GM18868 (cell line): ENCODE measurements at regions not wholly inside any gene's neighbourhood (a gene's known extent, or its start where the extent isn't known, plus 50 kb on each side); places are given as distances from the start of the nearest gene placed in this dataset.
"Not testable (repeated sequence)": the region's sequence is repeated elsewhere in the genome, so short reads cannot be mapped to it uniquely, and the experiment has no call there.

Source experiments
- ATAC-seq: cut with Tn5 transposase; IDR thresholded peaks from one replicate; pipeline ENCODE4 v1.9.1; 2021; ENCODE audit warnings: mild to moderate bottlenecking, moderate library complexity; ENCODE audit not compliant: unreplicated experiment

DNA sequence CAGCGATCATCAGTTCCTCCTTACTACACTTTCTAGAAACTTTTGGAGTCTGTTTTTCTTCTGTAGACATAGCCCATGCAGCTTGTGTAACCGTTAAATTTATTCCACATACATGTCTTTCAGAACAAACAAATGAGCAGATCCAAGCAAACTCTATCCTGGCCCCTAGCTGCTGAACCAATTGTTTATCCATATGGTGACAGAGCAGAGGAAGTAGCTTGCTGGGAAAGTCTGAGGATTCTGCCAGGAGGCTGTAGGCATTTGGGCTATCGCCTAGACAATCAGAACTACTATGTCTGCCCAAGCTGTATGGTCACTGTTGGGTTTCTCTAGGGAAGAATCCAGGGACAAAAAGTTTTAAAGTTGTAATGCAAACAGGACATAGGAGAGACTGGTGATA lies 343.7 kb downstream of the SPRY2 start:
- ATAC-seq: no peak

GRCh38 chr13:79995334-79995733 lies 345.6 kb downstream of the SPRY2 start:
- ATAC-seq: no peak

DNA sequence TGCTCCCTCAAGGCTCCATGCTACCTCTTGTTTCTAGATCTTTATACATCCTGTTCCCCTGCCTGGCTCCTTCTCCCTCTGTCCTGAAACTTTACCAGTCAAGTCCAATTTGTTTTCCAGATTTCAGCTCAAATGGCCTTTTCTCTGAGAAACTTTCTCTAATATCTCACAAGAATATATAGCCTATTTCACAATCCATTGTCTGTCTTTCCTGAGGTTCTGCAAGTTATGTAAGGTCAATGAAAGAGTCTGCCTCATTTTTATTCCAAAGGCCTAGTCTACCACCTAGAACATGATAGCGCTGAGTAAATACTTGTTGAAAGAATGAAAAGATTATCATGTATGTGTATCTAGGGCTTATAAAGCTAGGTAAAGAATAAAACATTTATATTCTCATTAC lies 348.8 kb downstream of the SPRY2 start:
- ATAC-seq: no peak

GRCh38 chr13:79990048-79990447 lies 350.9 kb downstream of the SPRY2 start:
- ATAC-seq: no peak

- no peak for ATAC-seq
Measured at GRCh38 chr13:79989217-79989661, 351.7 kb downstream of the SPRY2 start.

DNA sequence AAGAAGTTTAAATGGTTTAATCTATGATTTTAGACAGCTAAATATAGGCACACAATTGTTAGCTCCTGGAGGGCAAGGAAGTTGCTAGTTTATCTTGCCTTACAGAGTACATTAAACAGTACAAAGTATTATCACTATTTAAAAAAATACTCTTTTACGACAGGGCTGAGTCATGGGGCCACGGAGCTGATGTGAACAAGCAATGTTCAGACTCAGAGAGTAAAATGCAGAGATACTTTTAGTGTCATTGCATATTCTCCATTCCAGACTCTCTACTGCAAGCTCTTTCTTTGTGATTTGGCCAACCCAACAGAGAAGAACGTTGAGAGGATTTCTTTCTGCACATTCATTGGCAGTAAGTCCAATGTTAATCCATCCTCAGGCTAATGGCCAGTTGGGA lies 352.4 kb downstream of the SPRY2 start:
- ATAC-seq: no peak

GRCh38 chr13:79987761-79988160 lies 353.2 kb downstream of the SPRY2 start:
- ATAC-seq: no peak

- ATAC-seq: no peak
Measured at GRCh38 chr13:79987323-79987722, 353.6 kb downstream of the SPRY2 start.

- ATAC-seq: no peak
Measured at GRCh38 chr13:79986890-79987289, 354.0 kb downstream of the SPRY2 start.

- ATAC-seq: not testable (repeated sequence)
Measured at GRCh38 chr13:79974935-79975650, 365.8 kb downstream of the SPRY2 start.

DNA sequence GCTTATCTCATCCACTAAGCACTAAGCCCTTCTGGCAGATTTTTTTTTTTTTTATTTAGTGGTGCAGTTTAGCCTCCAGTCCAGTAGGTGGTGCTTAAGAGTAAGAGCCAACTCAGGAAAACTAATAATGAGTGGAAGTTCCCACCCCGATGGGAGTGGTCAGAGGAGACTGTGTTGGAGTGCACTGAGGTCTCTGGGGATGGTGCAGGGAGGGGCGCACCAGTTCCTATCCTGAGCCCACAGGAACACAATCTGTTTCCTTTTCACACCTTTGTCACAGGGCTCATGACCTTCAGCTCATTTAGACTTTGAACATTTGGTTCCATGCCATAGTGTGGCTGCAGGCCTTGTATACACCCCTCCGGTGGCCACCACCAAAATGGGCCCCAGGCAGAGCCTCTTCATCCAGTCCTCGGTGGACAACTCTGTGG lies 367.4 kb downstream of the SPRY2 start:
- peak; percentile 93 for ATAC-seq

DNA sequence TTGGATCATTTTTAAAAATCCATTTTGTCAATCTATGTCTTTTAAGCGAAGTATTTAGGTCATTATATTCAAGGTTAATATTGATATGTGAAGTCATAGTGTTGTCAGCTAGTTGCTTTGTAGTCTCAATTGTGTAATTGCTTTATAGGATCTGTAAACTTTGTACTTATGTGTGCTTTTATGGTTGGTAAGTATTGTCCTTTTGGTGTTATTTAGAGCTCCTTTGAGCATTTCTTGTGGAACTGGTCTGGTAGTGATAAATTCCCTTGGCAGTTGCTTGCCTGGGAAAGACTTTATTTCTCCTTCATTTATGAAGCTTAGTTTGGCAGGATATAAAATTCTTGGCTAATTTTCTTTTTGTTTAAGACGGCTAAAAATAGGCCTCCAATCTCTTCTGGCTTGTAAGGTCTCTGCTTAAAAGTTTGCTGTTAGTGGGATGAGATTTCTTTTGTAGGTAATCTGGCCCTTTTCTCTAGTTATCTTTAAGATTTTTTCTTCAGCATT lies 368.8 kb downstream of the SPRY2 start:
- ATAC-seq: no peak

GRCh38 chr13:79966493-79966895 lies 374.4 kb downstream of the SPRY2 start:
- no peak for ATAC-seq

GRCh38 chr13:79966059-79966458 lies 374.9 kb downstream of the SPRY2 start:
- no peak for ATAC-seq

DNA sequence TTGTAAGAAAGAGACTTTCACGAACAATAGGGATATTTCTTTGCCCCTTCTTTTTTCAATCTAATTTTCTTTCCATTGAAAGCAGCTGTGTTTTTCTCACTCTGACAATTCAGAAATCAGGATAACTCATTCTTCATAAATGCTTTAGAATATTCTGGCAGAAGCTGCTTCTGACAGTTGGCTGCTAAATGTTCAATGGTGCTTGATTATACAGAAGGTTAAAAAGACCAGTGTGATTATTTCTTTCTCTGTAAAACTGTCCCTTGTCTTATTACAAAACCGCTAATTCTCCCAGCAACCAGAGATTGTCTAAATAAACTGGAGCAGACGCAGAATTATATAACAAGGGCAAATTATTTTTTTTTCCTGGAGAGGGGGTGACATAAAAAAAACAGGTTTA lies 394.4 kb downstream of the SPRY2 start:
- ATAC-seq: no peak

GRCh38 chr13:79943346-79944023 lies 397.4 kb downstream of the SPRY2 start:
- ATAC-seq: no peak

DNA sequence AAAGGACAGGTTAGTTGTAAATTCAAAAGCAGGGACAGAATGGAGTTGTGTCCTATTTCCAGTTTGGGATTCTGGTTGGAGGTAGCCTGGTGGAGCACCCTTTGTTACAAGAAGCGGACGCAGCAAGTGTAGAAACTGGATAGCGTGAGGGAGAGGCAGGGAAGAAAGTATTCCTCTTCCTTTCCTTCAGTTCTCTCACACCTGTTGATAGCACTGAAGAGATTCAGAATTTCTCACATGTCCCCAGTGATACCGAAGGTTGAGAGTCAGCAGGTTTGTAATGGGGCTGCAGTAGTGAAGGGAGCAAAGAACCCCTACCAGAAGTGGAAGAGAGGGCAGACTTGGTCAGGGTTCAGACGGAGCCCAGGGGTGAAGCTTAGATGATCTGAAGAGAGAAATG lies 399.2 kb downstream of the SPRY2 start:
- ATAC-seq: no peak

DNA sequence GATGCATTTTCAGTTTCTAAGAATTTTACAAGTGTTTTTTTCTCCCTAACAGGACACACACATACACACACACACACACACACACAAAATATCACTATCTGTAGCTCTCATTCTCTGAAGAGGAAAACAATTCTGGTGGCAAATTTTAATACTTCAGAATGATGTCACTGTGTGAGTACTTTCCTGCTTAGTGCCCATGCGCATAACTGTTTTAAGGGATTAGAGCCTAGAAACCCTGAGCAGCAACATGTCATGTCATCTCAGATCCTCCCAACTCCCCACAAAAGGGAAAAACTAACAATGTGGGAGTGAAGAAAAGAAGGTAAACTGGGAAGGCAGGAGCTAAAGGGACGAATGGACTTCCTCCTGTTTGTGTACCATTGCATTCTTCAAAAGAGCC lies 401.2 kb downstream of the SPRY2 start:
- no peak for ATAC-seq

- ATAC-seq: no peak
Measured at GRCh38 chr13:79937771-79938216, 403.1 kb downstream of the SPRY2 start.

GRCh38 chr13:79937311-79937710 lies 403.6 kb downstream of the SPRY2 start:
- no peak for ATAC-seq

- ATAC-seq: no peak
Measured at GRCh38 chr13:79936368-79937136, 404.4 kb downstream of the SPRY2 start.
